ENCODE measurements at regions not wholly inside any gene's neighbourhood (a gene's known extent, or its start where the extent isn't known, plus 50 kb on each side); places are given as distances from the start of the nearest gene placed in this dataset.

GRCh38 chr2:9142551-9143263, 63.9 kb upstream of the ASAP2 start:
- Histone ChIP-seq H4K20me1 (ENCODE audit: low read depth) (no peaks in the 10 kb centered on the region), H3K4me1 (peaks cover 11% of the 10 kb centered on the region), H3F3A (ENCODE audit: low read depth) (peaks cover 9% of the 10 kb centered on the region), H3K4me3 (peak overlapping the region; percentile 41), H3K79me2 (ENCODE audit: low read depth) (no peaks in the 10 kb centered on the region), H3K36me3 (no peaks in the 10 kb centered on the region), H3K9me3 (ENCODE audit: low read depth) (no peaks in the 10 kb centered on the region), H3K27me3 (peaks cover 49% of the 10 kb centered on the region), H3K9ac (no peak overlapping the region), H2AFZ (replicated peaks) (peak overlapping the region; percentile 93), H3K27ac (no peak overlapping the region), H3K4me2 (peak overlapping the region; percentile 75)
- peaks cover 27% of the 10 kb centered on the region for H3K4me1 Mint-ChIP-seq
- no peak overlapping the region for H3K27ac Mint-ChIP-seq
- DNase-seq (ENCODE audit: low spot score): peak; percentile 87
- H3K27me3 Mint-ChIP-seq (ENCODE audit: insufficient read depth, low read depth): peaks cover 9% of the 10 kb centered on the region
- no peaks in the 10 kb centered on the region for H3K36me3 Mint-ChIP-seq
- TF ChIP-seq EZH2phosphoT487 (IDR thresholded peaks at IDR 0.05) (peak; percentile 45), CTCF (IDR thresholded peaks at IDR 0.05) (peak; percentile 99), EZH2 (IDR thresholded peaks at IDR 0.05) (peak; percentile 56)
- H3K4me3 Mint-ChIP-seq: peak overlapping the region; percentile 30
- no peaks in the 10 kb centered on the region for H3K9me3 Mint-ChIP-seq

- no peaks in the 10 kb centered on the region for H3K36me3 Mint-ChIP-seq
- TF ChIP-seq EZH2 (IDR thresholded peaks at IDR 0.05) (no peak), CTCF (IDR thresholded peaks at IDR 0.05) (no peak), EZH2phosphoT487 (IDR thresholded peaks at IDR 0.05) (no peak)
- H3K9me3 ChIP-seq (ENCODE audit: low read depth): no peaks in the 10 kb centered on the region
- H3K4me1 Mint-ChIP-seq: peaks cover 27% of the 10 kb centered on the region
- no peak overlapping the region for H3K4me3 Mint-ChIP-seq
- H3K4me2 ChIP-seq: no peak overlapping the region
- H3F3A ChIP-seq (ENCODE audit: low read depth): peaks cover 9% of the 10 kb centered on the region
- H3K79me2 ChIP-seq (ENCODE audit: low read depth): no peaks in the 10 kb centered on the region
- no peak overlapping the region for H3K4me3 ChIP-seq
- no peak overlapping the region for H3K27ac ChIP-seq
- H3K9me3 Mint-ChIP-seq: no peaks in the 10 kb centered on the region
- peaks cover 11% of the 10 kb centered on the region for H3K4me1 ChIP-seq
- no peak overlapping the region for H2AFZ ChIP-seq (replicated peaks)
- no peak for DNase-seq (ENCODE audit: low spot score)
- H3K27ac Mint-ChIP-seq: no peak overlapping the region
- H3K36me3 ChIP-seq: no peaks in the 10 kb centered on the region
- H3K27me3 ChIP-seq: peaks cover 49% of the 10 kb centered on the region
- no peak overlapping the region for H3K9ac ChIP-seq
- H3K27me3 Mint-ChIP-seq (ENCODE audit: insufficient read depth, low read depth): peaks cover 9% of the 10 kb centered on the region
- no peaks in the 10 kb centered on the region for H4K20me1 ChIP-seq (ENCODE audit: low read depth)
Measured at GRCh38 chr2:9141706-9142460, 64.7 kb upstream of the ASAP2 start.

- Histone ChIP-seq H3K27ac (no peak overlapping the region), H3K9ac (no peak overlapping the region), H2AFZ (replicated peaks) (no peak overlapping the region), H3K27me3 (peaks cover 49% of the 10 kb centered on the region), H4K20me1 (ENCODE audit: low read depth) (no peaks in the 10 kb centered on the region), H3F3A (ENCODE audit: low read depth) (peaks cover 9% of the 10 kb centered on the region), H3K9me3 (ENCODE audit: low read depth) (no peaks in the 10 kb centered on the region), H3K4me2 (no peak overlapping the region), H3K79me2 (ENCODE audit: low read depth) (no peaks in the 10 kb centered on the region), H3K4me1 (peaks cover 11% of the 10 kb centered on the region), H3K4me3 (no peak overlapping the region), H3K36me3 (no peaks in the 10 kb centered on the region)
- peaks cover 27% of the 10 kb centered on the region for H3K4me1 Mint-ChIP-seq
- no peaks in the 10 kb centered on the region for H3K9me3 Mint-ChIP-seq
- no peak overlapping the region for H3K4me3 Mint-ChIP-seq
- DNase-seq (ENCODE audit: low spot score): no peak
- H3K27me3 Mint-ChIP-seq (ENCODE audit: insufficient read depth, low read depth): peaks cover 7% of the 10 kb centered on the region
- H3K27ac Mint-ChIP-seq: no peak overlapping the region
- no peak for TF ChIP-seq CTCF (IDR thresholded peaks at IDR 0.05)
- no peak for TF ChIP-seq EZH2 (IDR thresholded peaks at IDR 0.05)
- TF ChIP-seq EZH2phosphoT487 (IDR thresholded peaks at IDR 0.05): no peak
- no peaks in the 10 kb centered on the region for H3K36me3 Mint-ChIP-seq
Measured at GRCh38 chr2:9141091-9141667, 65.4 kb upstream of the ASAP2 start.
